ENCODE measurements at regions not wholly inside any gene's neighbourhood (a gene's known extent, or its start where the extent isn't known, plus 50 kb on each side); places are given as distances from the start of the nearest gene placed in this dataset.

GRCh38 chr16:26475596-26475995, 591.1 kb upstream of the C16orf82 start:
- no peak overlapping the region for H3K27ac ChIP-seq (ENCODE audit: insufficient read depth, low read length)

GRCh38 chr16:26491101-26491670, 575.5 kb upstream of the C16orf82 start:
- Histone ChIP-seq H3K27ac (ENCODE audit: insufficient read depth, low read length) (no peak overlapping the region), H3K9me3 (ENCODE audit: control insufficient read depth, insufficient read depth, low read depth, low read length) (no peaks in the 10 kb centered on the region), H3K79me2 (ENCODE audit: control insufficient read depth, insufficient read depth, low read length) (no peaks in the 10 kb centered on the region), H3K36me3 (ENCODE audit: control insufficient read depth, insufficient read depth, low read length) (no peaks in the 10 kb centered on the region), H2AFZ (ENCODE audit: low read length) (no peak overlapping the region), H3K27me3 (ENCODE audit: control insufficient read depth, insufficient read depth, low read length) (no peaks in the 10 kb centered on the region), H3K9ac (ENCODE audit: insufficient read depth, low read length) (no peak overlapping the region), H3K4me1 (ENCODE audit: control insufficient read depth, extremely low read depth, insufficient read depth, low read length) (no peaks in the 10 kb centered on the region), H4K20me1 (ENCODE audit: control insufficient read depth, extremely low read depth, insufficient read depth, low read length) (no peaks in the 10 kb centered on the region), H3K4me2 (ENCODE audit: extremely low read depth, insufficient read depth, low read length) (no peak overlapping the region), H3K4me3 (replicated peaks in 1 of 4; ENCODE audit: control extremely low read depth in 1 of 4, insufficient read depth in 1 of 4, low read depth in 3 of 4, low read length in 4 of 4) (no peak overlapping the region)
- no peak for DNase-seq (ENCODE audit: low read depth in 2 of 2)
- no peak for TF ChIP-seq EZH2 (IDR thresholded peaks at IDR 0.05; ENCODE audit: low read length, missing control alignments)
- TF ChIP-seq CTCF (conservative IDR thresholded peaks at IDR 0.05 in 1 of 2, IDR thresholded peaks at IDR 0.05 in 1 of 2; ENCODE audit: low read depth in 1 of 2, low read length in 2 of 2): no peak

More at GRCh38 chr16:26475596-26475995, 591.1 kb upstream of the C16orf82 start:
- Histone ChIP-seq H3K36me3 (ENCODE audit: control insufficient read depth, insufficient read depth, low read length) (no peaks in the 10 kb centered on the region), H2AFZ (ENCODE audit: low read length) (no peak overlapping the region), H3K9me3 (ENCODE audit: control insufficient read depth, insufficient read depth, low read depth, low read length) (no peaks in the 10 kb centered on the region), H3K79me2 (ENCODE audit: control insufficient read depth, insufficient read depth, low read length) (no peaks in the 10 kb centered on the region), H3K4me1 (ENCODE audit: control insufficient read depth, extremely low read depth, insufficient read depth, low read length) (no peaks in the 10 kb centered on the region), H3K4me2 (ENCODE audit: extremely low read depth, insufficient read depth, low read length) (no peak overlapping the region), H3K9ac (ENCODE audit: insufficient read depth, low read length) (no peak overlapping the region), H4K20me1 (ENCODE audit: control insufficient read depth, extremely low read depth, insufficient read depth, low read length) (no peaks in the 10 kb centered on the region), H3K27me3 (ENCODE audit: control insufficient read depth, insufficient read depth, low read length) (no peaks in the 10 kb centered on the region), H3K4me3 (replicated peaks in 1 of 4; ENCODE audit: control extremely low read depth in 1 of 4, insufficient read depth in 1 of 4, low read depth in 3 of 4, low read length in 4 of 4) (no peak overlapping the region)
- TF ChIP-seq CTCF (conservative IDR thresholded peaks at IDR 0.05 in 1 of 2, IDR thresholded peaks at IDR 0.05 in 1 of 2; ENCODE audit: low read depth in 1 of 2, low read length in 2 of 2) (no peak), EZH2 (IDR thresholded peaks at IDR 0.05; ENCODE audit: low read length, missing control alignments) (no peak)
- DNase-seq (ENCODE audit: low read depth in 2 of 2): no peak

- Histone ChIP-seq H2AFZ (ENCODE audit: low read length) (no peak overlapping the region), H3K9me3 (ENCODE audit: control insufficient read depth, insufficient read depth, low read depth, low read length) (no peaks in the 10 kb centered on the region), H3K4me2 (ENCODE audit: extremely low read depth, insufficient read depth, low read length) (no peak overlapping the region), H3K9ac (ENCODE audit: insufficient read depth, low read length) (no peak overlapping the region), H3K27ac (ENCODE audit: insufficient read depth, low read length) (no peak overlapping the region), H3K27me3 (ENCODE audit: control insufficient read depth, insufficient read depth, low read length) (no peaks in the 10 kb centered on the region), H3K4me1 (ENCODE audit: control insufficient read depth, extremely low read depth, insufficient read depth, low read length) (no peaks in the 10 kb centered on the region), H3K79me2 (ENCODE audit: control insufficient read depth, insufficient read depth, low read length) (no peaks in the 10 kb centered on the region), H3K4me3 (replicated peaks in 1 of 4; ENCODE audit: control extremely low read depth in 1 of 4, insufficient read depth in 1 of 4, low read depth in 3 of 4, low read length in 4 of 4) (no peak overlapping the region), H4K20me1 (ENCODE audit: control insufficient read depth, extremely low read depth, insufficient read depth, low read length) (no peaks in the 10 kb centered on the region), H3K36me3 (ENCODE audit: control insufficient read depth, insufficient read depth, low read length) (no peaks in the 10 kb centered on the region)
- TF ChIP-seq CTCF (conservative IDR thresholded peaks at IDR 0.05 in 1 of 2, IDR thresholded peaks at IDR 0.05 in 1 of 2; ENCODE audit: low read depth in 1 of 2, low read length in 2 of 2): no peak
- TF ChIP-seq EZH2 (IDR thresholded peaks at IDR 0.05; ENCODE audit: low read length, missing control alignments): no peak
- DNase-seq (ENCODE audit: low read depth in 2 of 2): no peak
These were observed 574.8 kb upstream of the C16orf82 start for GRCh38 chr16:26491962-26492361.

Measured in fibroblast of lung (primary cell).